Right lobe of liver (tissue), 6 donors: ENCODE measurements at regions not wholly inside any gene's neighbourhood (a gene's known extent, or its start where the extent isn't known, plus 50 kb on each side); places are given as distances from the start of the nearest gene placed in this dataset.

Source experiments
- ATAC-seq, 4 donors: fragments of 200-7000 bp; cut with Tn5 transposase; one replicate each; pipeline ENCODE4 v1.9.1; 2020; ENCODE audit warnings: mild to moderate bottlenecking in 4 of 4, moderate library complexity in 4 of 4
- DNase-seq, 3 donors: peaks; one replicate each; pipeline ENCODE4 v3.0.0-alpha.2; 2020
- H3K27ac ChIP-seq, 3 donors: fragments of 200-600 bp; one replicate each; pipeline ENCODE4 v1.8.0; 2022
- H3K27me3 ChIP-seq, 2 donors: fragments of 200-600 bp; one replicate each; pipeline ENCODE4 v1.8.0; 2022
- H3K36me3 ChIP-seq, 4 donors: fragments of 200-600 bp; sonication (generic) in 1 of 4; one replicate each; pipeline versions ENCODE4 v1.5.1 to v1.8.0; 2017 to 2022; ENCODE audit warnings: control low read depth in 1 of 4
- H3K4me1 ChIP-seq, 4 donors: fragments of 200-600 bp; sonication (generic) in 1 of 4; one replicate each; pipeline versions ENCODE4 v1.5.1 to v1.8.0; 2017 to 2022; ENCODE audit warnings: control low read depth in 1 of 4
- H3K4me3 ChIP-seq, 3 donors: fragments of 200-600 bp; one replicate each; pipeline ENCODE4 v1.8.0; 2022
- H3K9me3 ChIP-seq, 4 donors: fragments of 200-600 bp; sonication (generic) in 1 of 4; one replicate each; pipeline versions ENCODE4 v1.5.1 to v1.8.0; 2017 to 2022; ENCODE audit warnings: control low read depth in 1 of 4
- POLR2A ChIP-seq: fragments of 450-650 bp; IDR thresholded peaks from one replicate; pipeline ENCODE4 v1.6.1; 2017; ENCODE audit warnings: antibody characterized with exemption, mild to moderate bottlenecking
- WGBS: methylation state at CpG from one replicate; pipeline ENCODE4 v1.1.6; 2018; ENCODE audit warnings: low coverage, low lambda C conversion rate; ENCODE audit not compliant: insufficient coverage; ENCODE audit errors: missing lambda C conversion rate; 5-methylcytosine and 5-hydroxymethylcytosine counted together
- intact Hi-C, 2 donors: fragments of 100-400 bp; cut with DNase I; formaldehyde crosslinking; loops; one replicate each; pipeline versions ENCODE4 v1.11.2 to v1.14.1; 2022
- TF ChIP-seq, protein P1 (sequence below), 4 donors: fragments of 200-600 bp in 3 of 4; fragments of 450-650 bp in 1 of 4; IDR thresholded peaks; one replicate each; pipeline versions ENCODE4 v1.5.1 to v1.8.0; 2016 to 2022; ENCODE audit warnings: antibody characterized with exemption in 4 of 4, mild to moderate bottlenecking in 2 of 4
- donor health status: DM: no; HTN: yes; CAD: no.
- donor health status: DM: no; HTN: no; CAD: no.
- donor health status: DM: no; HTN: no; CAD: no.
- donor health status: DM: no; HTN: yes; CAD: no.
- donor health status: DM: no; HTN: yes; CAD: no.

GRCh38 chr9:99403371-99403770 lies 181.3 kb downstream of the SEC61B start:
- no peak overlapping the region for H3K4me3 ChIP-seq
- H3K27ac ChIP-seq = no peak overlapping the region
- H3K4me1 ChIP-seq = no peaks in the 10 kb centered on the region
- H3K9me3 ChIP-seq = no peaks in the 10 kb centered on the region
- TF ChIP-seq, protein P1, sequence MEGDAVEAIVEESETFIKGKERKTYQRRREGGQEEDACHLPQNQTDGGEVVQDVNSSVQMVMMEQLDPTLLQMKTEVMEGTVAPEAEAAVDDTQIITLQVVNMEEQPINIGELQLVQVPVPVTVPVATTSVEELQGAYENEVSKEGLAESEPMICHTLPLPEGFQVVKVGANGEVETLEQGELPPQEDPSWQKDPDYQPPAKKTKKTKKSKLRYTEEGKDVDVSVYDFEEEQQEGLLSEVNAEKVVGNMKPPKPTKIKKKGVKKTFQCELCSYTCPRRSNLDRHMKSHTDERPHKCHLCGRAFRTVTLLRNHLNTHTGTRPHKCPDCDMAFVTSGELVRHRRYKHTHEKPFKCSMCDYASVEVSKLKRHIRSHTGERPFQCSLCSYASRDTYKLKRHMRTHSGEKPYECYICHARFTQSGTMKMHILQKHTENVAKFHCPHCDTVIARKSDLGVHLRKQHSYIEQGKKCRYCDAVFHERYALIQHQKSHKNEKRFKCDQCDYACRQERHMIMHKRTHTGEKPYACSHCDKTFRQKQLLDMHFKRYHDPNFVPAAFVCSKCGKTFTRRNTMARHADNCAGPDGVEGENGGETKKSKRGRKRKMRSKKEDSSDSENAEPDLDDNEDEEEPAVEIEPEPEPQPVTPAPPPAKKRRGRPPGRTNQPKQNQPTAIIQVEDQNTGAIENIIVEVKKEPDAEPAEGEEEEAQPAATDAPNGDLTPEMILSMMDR (IDR thresholded peaks at IDR 0.05) = no peak
- TF ChIP-seq POLR2A = no peak
- ATAC-seq (no peak), DNase-seq (no peak)
- 38% methylated on average over 1 of the region's 1 CpG for WGBS
- intact Hi-C loops = no loop called here
- no peaks in the 10 kb centered on the region for H3K36me3 ChIP-seq
- no peaks in the 10 kb centered on the region for H3K27me3 ChIP-seq

GRCh38 chr9:99405359-99405758 lies 183.3 kb downstream of the SEC61B start:
- Histone ChIP-seq H3K4me3 (no peak overlapping the region), H3K27ac (no peak overlapping the region), H3K9me3 (no peaks in the 10 kb centered on the region), H3K27me3 (no peaks in the 10 kb centered on the region), H3K4me1 (no peaks in the 10 kb centered on the region), H3K36me3 (no peaks in the 10 kb centered on the region)
- 53% methylated on average over 2 of the region's 2 CpGs for WGBS
- DNase-seq (no peak), ATAC-seq (no peak)
- TF ChIP-seq, protein P1 (IDR thresholded peaks at IDR 0.05) = no peak
- TF ChIP-seq POLR2A = no peak
- intact Hi-C loops = no loop called here

- H3K27me3 ChIP-seq = no peaks in the 10 kb centered on the region
- ATAC-seq (no peak), DNase-seq (no peak)
- no peak overlapping the region for H3K27ac ChIP-seq
- no peak for TF ChIP-seq POLR2A
- TF ChIP-seq, protein P1 (IDR thresholded peaks at IDR 0.05) = no peak
- H3K9me3 ChIP-seq = no peaks in the 10 kb centered on the region
- no peaks in the 10 kb centered on the region for H3K4me1 ChIP-seq
- no peaks in the 10 kb centered on the region for H3K36me3 ChIP-seq
- H3K4me3 ChIP-seq = no peak overlapping the region
- intact Hi-C loops = no loop called here
- WGBS = 66% methylated on average over 3 of the region's 4 CpGs
Observed at GRCh38 chr9:99406939-99407338, 184.9 kb downstream of the SEC61B start.

DNA sequence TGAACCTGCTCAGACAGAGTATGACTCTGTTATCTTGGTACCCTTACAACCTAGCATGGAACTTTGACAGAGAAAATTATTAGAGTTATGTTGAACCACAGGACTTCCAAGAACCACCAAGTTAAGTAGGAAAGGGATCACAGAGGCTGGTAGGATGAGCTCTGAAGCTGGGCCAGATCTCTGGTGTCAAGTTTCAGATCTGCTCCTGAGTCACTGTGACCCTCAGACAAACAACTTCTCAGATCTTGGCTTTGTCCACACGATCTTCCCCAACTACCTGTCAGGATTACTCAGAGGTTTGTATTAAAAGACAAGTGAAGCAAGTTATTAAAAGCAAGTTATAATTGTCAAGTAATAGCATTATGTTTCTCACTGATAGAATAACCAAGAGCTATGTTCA lies 189.0 kb downstream of the SEC61B start:
- WGBS = 15% methylated on average over 1 of the region's 1 CpG
- TF ChIP-seq POLR2A = no peak
- TF ChIP-seq, protein P1 (IDR thresholded peaks at IDR 0.05) = no peak

More for the DNA sequence above, 189.0 kb downstream of the SEC61B start:
- no peak overlapping the region for H3K4me3 ChIP-seq
- no peaks in the 10 kb centered on the region for H3K4me1 ChIP-seq
- intact Hi-C loops = no loop called here
- H3K36me3 ChIP-seq = no peaks in the 10 kb centered on the region
- DNase-seq = no peak
- H3K27me3 ChIP-seq = no peaks in the 10 kb centered on the region
- H3K27ac ChIP-seq = no peak overlapping the region
- ATAC-seq = no peak
- no peaks in the 10 kb centered on the region for H3K9me3 ChIP-seq
